Left ventricle myocardium inferior (tissue), 1 donor: ENCODE measurements at regions not wholly inside any gene's neighbourhood (a gene's known extent, or its start where the extent isn't known, plus 50 kb on each side); places are given as distances from the start of the nearest gene placed in this dataset.
"Not testable (repeated sequence)": the region's sequence is repeated elsewhere in the genome, so short reads cannot be mapped to it uniquely, and the experiment has no call there.

Experiments used
- DNase-seq: peaks from one replicate; pipeline ENCODE4 v3.0.0-alpha.2; 2020
- H3K27ac ChIP-seq: fragments of 200-600 bp; replicated peaks from 2 replicates; pipeline ENCODE4 v1.8.0; 2021
- H3K27me3 ChIP-seq: fragments of 200-600 bp; 2 replicates; pipeline ENCODE4 v1.8.0; 2021; ENCODE audit warnings: low read depth
- H3K36me3 ChIP-seq: fragments of 200-600 bp; 2 replicates; pipeline ENCODE4 v1.8.0; 2021
- H3K4me1 ChIP-seq: fragments of 200-600 bp; 2 replicates; pipeline ENCODE4 v1.8.0; 2021
- H3K4me3 ChIP-seq: fragments of 200-600 bp; 2 replicates; pipeline ENCODE4 v1.8.0; 2021; ENCODE audit warnings: mild to moderate bottlenecking, moderate library complexity
- H3K9me3 ChIP-seq: fragments of 200-600 bp; replicated peaks from 2 replicates; pipeline ENCODE4 v1.8.0; 2021
- intact Hi-C: fragments of 100-400 bp; cut with micrococcal nuclease; formaldehyde crosslinking; loops from one replicate; pipeline ENCODE4 v1.11.0; 2022
- donor health status: DM: no; HTN: yes; CAD: no; lungs with severe emphysema.

DNA sequence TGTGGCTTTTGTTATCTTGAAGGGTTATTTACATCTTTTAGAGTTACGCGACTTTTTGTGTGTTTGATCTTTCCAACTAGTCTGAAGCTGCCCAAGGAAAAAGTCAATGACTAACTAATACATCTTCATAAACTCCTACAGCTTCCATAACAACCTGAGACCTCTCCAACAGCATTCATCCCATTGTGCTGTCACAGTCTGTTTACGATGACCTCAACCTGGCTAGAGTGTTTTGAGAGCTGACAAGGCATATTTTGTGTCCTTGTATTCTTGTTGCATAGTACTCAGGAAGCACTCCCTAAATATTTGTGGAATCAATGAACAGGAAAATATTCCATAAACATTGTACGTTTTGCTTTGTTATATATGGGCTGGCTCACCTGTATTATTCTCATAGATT, 140.2 kb upstream of the NBPF9 start:
- intact Hi-C loops, H3K36me3 ChIP-seq, H3K4me1 ChIP-seq, H3K4me3 ChIP-seq, DNase-seq, H3K27ac ChIP-seq, H3K27me3 ChIP-seq, H3K9me3 ChIP-seq: not testable (repeated sequence)

DNA sequence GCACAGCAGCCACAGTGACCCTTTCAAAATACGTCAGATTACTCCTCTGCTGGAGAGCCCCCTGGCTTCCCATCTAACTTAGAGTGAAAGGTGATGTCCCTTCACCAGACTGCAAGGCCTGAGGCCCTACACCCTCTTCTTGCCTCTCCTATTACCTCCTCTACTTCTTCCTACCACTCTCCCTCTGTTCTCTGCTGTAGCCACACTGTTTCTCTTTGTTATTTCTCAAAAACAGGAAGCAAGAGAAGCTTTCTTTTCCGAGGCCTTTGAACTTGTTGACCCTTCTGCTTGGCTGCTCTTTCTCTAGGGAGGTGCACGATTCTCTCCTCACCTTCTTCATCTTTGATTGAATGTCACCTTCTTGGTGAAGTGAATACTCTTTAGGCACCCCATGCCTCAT, 141.3 kb upstream of the NBPF9 start:
- H3K27ac ChIP-seq, H3K9me3 ChIP-seq, H3K4me3 ChIP-seq, H3K4me1 ChIP-seq, H3K36me3 ChIP-seq, DNase-seq, intact Hi-C loops, H3K27me3 ChIP-seq: not testable (repeated sequence)

DNA sequence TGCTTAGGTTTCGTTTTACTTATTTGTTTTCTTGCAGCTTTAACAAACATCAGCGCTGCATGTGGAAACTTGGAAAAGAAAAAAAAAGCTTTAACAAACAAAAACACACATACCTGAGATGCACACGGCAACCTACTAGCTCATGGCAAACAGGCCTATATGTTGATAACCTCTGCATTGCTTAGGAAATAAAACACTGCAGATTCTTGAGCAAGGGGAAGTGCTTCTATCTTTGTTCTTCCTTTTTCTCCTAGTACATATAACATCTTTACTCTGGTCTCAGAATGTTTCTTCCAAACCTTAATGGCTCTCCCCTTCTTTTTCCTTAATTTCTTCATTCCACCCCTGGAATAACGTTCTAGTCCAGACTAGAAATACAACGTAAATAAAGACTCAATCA, 142.9 kb upstream of the NBPF9 start:
- H3K27me3 ChIP-seq, DNase-seq, H3K36me3 ChIP-seq, H3K27ac ChIP-seq, intact Hi-C loops, H3K4me3 ChIP-seq, H3K9me3 ChIP-seq, H3K4me1 ChIP-seq: not testable (repeated sequence)

DNA sequence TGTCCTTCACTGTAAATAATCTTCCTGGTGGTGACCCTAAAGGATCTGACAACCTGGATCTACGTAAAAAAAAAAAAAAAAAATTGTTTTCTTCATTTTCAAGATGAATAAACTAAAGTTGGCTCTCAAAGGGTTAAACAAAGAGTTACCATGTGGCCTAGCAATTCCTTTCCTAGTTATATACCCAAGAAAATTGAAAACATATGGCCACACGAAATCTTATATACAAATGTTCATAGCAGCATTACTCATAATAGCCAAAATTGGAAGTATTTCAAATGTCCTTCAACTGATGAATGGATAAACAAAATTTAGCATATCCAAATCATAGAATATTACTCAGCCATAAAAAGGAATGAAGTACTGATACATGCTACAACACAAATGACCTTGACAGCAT, 145.3 kb upstream of the NBPF9 start:
- H3K36me3 ChIP-seq, H3K27ac ChIP-seq, H3K4me3 ChIP-seq, H3K27me3 ChIP-seq, DNase-seq, H3K9me3 ChIP-seq, intact Hi-C loops, H3K4me1 ChIP-seq: not testable (repeated sequence)

DNA sequence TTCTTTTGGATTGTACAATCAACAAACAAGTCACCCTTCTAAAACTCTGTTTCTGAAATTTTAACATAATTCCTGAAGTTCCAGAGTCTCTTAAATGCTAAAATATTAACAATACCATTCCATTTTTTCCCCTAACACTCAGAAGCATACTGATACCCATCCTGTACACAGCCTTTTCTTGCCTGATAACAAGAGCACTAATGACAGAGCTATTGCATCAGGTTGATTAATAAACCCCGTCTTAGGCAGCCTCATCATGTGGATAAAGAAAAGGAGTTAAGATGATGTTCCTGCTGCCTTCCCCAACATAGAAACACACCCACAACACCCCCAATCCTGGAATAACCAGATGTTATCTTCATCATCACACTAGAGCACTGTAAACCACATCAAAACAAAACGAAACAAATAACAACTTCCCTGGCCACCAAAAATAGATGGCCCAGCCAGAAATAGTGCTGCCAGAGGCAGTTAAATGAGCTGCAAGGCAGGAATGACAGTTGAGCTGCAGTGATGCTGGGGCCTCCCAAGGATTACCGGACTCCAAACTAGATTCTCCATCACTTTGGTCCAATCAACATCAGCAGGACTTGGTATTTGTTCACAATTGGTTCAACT, 146.6 kb upstream of the NBPF9 start:
- intact Hi-C loops, H3K4me3 ChIP-seq, H3K9me3 ChIP-seq, H3K4me1 ChIP-seq, DNase-seq, H3K27me3 ChIP-seq, H3K36me3 ChIP-seq, H3K27ac ChIP-seq: not testable (repeated sequence)

GRCh38 chr1:149254894-149255847, 151.8 kb upstream of the NBPF9 start:
- H3K4me1 ChIP-seq, H3K9me3 ChIP-seq, H3K4me3 ChIP-seq, DNase-seq, H3K27me3 ChIP-seq, intact Hi-C loops, H3K36me3 ChIP-seq, H3K27ac ChIP-seq: not testable (repeated sequence)

- H3K4me1 ChIP-seq, H3K4me3 ChIP-seq, H3K27ac ChIP-seq, H3K9me3 ChIP-seq, H3K27me3 ChIP-seq, intact Hi-C loops, DNase-seq, H3K36me3 ChIP-seq: not testable (repeated sequence)
Observed at GRCh38 chr1:149260284-149260683, 156.9 kb upstream of the NBPF9 start.

- H3K9me3 ChIP-seq, H3K4me3 ChIP-seq, H3K27ac ChIP-seq, intact Hi-C loops, H3K4me1 ChIP-seq, H3K36me3 ChIP-seq, H3K27me3 ChIP-seq, DNase-seq: not testable (repeated sequence)
Observed at GRCh38 chr1:149260736-149261340, 157.5 kb upstream of the NBPF9 start.

DNA sequence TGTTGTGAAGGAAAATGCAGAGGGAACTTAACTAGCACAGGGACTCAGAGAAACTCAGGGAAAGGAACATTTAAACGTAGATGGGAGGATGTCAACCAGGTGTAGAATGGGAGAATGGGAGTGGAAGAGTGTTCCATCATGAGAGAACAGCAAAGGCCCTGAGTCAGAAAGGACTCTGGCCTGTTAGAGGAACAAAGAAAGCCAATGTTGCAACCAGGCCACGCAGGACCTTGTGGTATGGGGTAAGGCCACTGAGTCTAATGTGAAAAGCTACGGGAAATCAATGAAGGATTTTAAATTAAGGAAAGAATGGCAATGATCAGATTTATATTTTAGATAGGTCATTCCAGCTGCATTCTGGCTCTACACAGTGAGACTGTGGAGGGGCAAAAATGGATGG, 163.9 kb upstream of the NBPF9 start:
- H3K4me1 ChIP-seq, DNase-seq, intact Hi-C loops, H3K27me3 ChIP-seq, H3K27ac ChIP-seq, H3K4me3 ChIP-seq, H3K9me3 ChIP-seq, H3K36me3 ChIP-seq: not testable (repeated sequence)

GRCh38 chr1:149269001-149269702, 165.8 kb upstream of the NBPF9 start:
- H3K9me3 ChIP-seq, H3K4me3 ChIP-seq, H3K4me1 ChIP-seq, H3K27me3 ChIP-seq, H3K36me3 ChIP-seq, DNase-seq, H3K27ac ChIP-seq, intact Hi-C loops: not testable (repeated sequence)

DNA sequence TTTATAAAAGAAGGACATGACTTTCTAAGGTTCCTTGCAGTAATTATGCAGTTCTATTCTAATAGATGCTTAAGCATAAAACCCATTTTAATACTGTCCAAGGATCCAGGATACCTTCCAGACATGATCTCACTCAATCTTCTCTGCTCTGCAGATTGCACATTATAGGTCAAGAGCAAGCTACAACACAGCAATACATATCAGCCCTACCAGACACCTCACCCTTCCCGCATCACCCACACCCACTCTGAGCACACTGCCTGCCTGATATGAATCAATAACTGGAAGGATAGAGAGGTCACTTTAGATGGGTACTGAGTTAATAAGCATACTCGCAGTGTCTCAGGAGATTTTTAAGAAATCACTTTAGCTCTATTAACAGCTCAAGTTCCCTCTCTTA, 166.5 kb upstream of the NBPF9 start:
- H3K36me3 ChIP-seq, H3K4me3 ChIP-seq, intact Hi-C loops, H3K27ac ChIP-seq, DNase-seq, H3K4me1 ChIP-seq, H3K9me3 ChIP-seq, H3K27me3 ChIP-seq: not testable (repeated sequence)

- H3K4me3 ChIP-seq, H3K4me1 ChIP-seq, DNase-seq, H3K36me3 ChIP-seq, H3K27me3 ChIP-seq, H3K27ac ChIP-seq, intact Hi-C loops, H3K9me3 ChIP-seq: not testable (repeated sequence)
Observed at GRCh38 chr1:149274493-149274892, 171.1 kb upstream of the NBPF9 start.

DNA sequence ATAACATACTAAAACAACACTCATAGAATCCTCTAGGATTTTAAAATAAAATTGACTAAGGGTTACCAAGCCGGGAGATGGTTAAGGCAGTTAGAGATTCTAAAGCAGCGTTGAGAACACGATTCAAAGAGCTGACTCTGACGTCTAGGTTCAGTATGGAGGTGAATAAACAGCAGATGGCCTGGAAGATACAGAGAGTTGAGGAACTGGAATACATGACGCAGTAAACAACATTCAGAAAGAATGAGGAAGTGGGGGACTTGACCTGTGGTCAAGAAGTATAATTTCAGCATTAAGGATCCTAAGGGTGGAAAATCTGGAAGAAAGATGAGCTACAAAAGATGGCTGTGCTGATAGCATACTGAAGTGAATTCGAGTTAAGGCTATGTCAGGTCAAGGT, 172.5 kb upstream of the NBPF9 start:
- H3K36me3 ChIP-seq, DNase-seq, intact Hi-C loops, H3K27me3 ChIP-seq, H3K4me3 ChIP-seq, H3K27ac ChIP-seq, H3K4me1 ChIP-seq, H3K9me3 ChIP-seq: not testable (repeated sequence)
